Suprapubic skin (tissue), 4 donors: ENCODE measurements at regions not wholly inside any gene's neighbourhood (a gene's known extent, or its start where the extent isn't known, plus 50 kb on each side); places are given as distances from the start of the nearest gene placed in this dataset.
"Not testable (repeated sequence)": the region's sequence is repeated elsewhere in the genome, so short reads cannot be mapped to it uniquely, and the experiment has no call there.

Experiments
- DNase-seq, 2 donors: peaks; one replicate each; pipeline ENCODE4 v3.0.0-alpha.2; 2019; ENCODE audit warnings: low spot score in 2 of 2
- H3K27ac ChIP-seq: fragments of 200-600 bp; sonication (generic); one replicate; pipeline ENCODE4 v1.5.1; 2019
- H3K27me3 ChIP-seq: fragments of 200-600 bp; sonication (generic); one replicate; pipeline ENCODE4 v1.5.1; 2019
- H3K36me3 ChIP-seq: fragments of 200-600 bp; sonication (generic); one replicate; pipeline ENCODE4 v1.5.1; 2019
- H3K4me1 ChIP-seq: fragments of 200-600 bp; sonication (generic); one replicate; pipeline ENCODE4 v1.5.1; 2019
- H3K4me3 ChIP-seq: fragments of 200-600 bp; sonication (generic); one replicate; pipeline ENCODE4 v1.5.1; 2019; ENCODE audit warnings: mild to moderate bottlenecking
- H3K9me3 ChIP-seq: fragments of 200-600 bp; sonication (generic); one replicate; pipeline ENCODE4 v1.5.1; 2019
- EP300 ChIP-seq: sonication (generic); formaldehyde crosslinking; IDR thresholded peaks from one replicate; pipeline ENCODE4 v1.6.1; 2017; ENCODE audit warnings: antibody characterized with exemption
- POLR2A ChIP-seq, 2 donors: fragments of 450-650 bp; IDR thresholded peaks; one replicate each; pipeline ENCODE4 v1.6.1; 2017; ENCODE audit warnings: antibody characterized with exemption in 2 of 2, mild to moderate bottlenecking in 2 of 2, moderate library complexity in 2 of 2
- POLR2AphosphoS5 ChIP-seq, 3 donors: sonication (generic); formaldehyde crosslinking; IDR thresholded peaks; one replicate each; pipeline ENCODE4 v1.6.1; 2017; ENCODE audit warnings: antibody characterized with exemption in 3 of 3
- WGBS: methylation state at CpG from one replicate; pipeline ENCODE4 v1.1.5; 2018; 5-methylcytosine and 5-hydroxymethylcytosine counted together
- TF ChIP-seq, protein P1 (sequence below), 2 donors: fragments of 200-600 bp in 1 of 2; fragments of 450-650 bp in 1 of 2; sonication (generic) in 1 of 2; IDR thresholded peaks; one replicate each; pipeline ENCODE4 v1.5.1; 2016 to 2019; ENCODE audit warnings: antibody characterized with exemption in 2 of 2, mild to moderate bottlenecking in 1 of 2, moderate library complexity in 1 of 2

DNA sequence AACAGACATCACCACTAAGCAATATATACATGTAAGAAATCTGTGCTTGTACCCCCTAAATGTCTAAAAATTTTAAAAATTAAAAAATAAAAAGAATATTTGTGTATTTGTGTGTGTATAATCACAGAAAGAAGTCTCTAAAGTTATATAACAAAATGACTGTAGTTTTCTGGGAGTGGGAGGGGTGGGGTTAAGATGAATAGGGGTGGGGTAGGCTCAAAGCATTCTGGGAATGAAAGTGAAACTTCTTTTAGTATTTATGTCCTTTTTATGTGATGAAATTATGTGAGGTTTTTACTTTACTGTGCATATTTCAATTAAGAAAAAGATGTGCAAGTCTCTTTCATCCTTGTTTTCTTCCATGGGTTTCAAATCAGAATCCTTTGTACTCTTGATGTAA, 65.3 kb downstream of the FASLG start:
- Histone ChIP-seq H3K27me3 (no peaks in the 10 kb centered on the region), H3K4me3 (no peak overlapping the region), H3K4me1 (peaks cover 6% of the 10 kb centered on the region), H3K36me3 (no peaks in the 10 kb centered on the region), H3K9me3 (no peaks in the 10 kb centered on the region), H3K27ac (no peak overlapping the region)
- no peak for DNase-seq
- TF ChIP-seq POLR2AphosphoS5 (IDR thresholded peaks at IDR 0.05) (no peak), POLR2A (IDR thresholded peaks at IDR 0.05) (no peak), EP300 (no peak)
- TF ChIP-seq, protein P1, sequence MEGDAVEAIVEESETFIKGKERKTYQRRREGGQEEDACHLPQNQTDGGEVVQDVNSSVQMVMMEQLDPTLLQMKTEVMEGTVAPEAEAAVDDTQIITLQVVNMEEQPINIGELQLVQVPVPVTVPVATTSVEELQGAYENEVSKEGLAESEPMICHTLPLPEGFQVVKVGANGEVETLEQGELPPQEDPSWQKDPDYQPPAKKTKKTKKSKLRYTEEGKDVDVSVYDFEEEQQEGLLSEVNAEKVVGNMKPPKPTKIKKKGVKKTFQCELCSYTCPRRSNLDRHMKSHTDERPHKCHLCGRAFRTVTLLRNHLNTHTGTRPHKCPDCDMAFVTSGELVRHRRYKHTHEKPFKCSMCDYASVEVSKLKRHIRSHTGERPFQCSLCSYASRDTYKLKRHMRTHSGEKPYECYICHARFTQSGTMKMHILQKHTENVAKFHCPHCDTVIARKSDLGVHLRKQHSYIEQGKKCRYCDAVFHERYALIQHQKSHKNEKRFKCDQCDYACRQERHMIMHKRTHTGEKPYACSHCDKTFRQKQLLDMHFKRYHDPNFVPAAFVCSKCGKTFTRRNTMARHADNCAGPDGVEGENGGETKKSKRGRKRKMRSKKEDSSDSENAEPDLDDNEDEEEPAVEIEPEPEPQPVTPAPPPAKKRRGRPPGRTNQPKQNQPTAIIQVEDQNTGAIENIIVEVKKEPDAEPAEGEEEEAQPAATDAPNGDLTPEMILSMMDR (IDR thresholded peaks at IDR 0.05), result no peak

DNA sequence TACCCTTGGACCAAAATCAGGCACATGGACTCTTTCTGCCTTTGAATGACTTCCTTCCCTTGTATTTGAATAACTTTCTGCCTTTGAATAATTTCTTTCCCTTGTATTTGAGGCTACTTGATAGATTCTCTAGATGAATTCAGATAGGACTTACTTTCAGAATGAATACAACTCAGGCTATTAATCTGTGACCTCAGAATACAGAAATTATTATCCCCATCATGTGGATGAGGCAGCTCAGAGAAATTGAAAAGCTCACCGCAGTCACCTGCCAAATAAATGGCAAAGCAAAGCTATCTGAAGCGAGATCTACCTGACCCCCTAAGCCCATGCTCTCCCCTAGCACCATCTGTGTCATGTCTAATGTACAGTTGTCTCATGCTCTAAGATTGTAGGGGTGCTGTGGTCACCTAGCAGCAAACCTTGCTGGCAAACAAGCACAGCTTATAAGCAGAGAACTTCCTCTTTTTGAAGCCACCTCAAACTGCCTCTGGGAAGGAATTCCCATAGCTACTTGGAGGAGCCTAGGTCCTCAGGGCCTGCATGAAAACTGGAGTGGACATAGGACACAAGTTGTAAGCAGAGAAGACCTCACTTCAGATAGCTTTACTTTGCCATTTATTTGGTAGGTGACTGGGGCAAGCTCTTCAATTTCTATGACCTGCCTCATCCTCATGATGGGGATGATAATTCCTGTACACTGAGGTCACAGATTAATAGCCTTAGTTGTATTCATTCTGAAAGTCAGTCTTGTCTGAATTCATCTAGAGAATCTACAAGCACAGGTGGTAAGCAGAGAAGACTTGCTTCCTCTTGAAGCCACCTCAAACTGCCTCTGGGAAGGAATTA, 66.1 kb downstream of the FASLG start:
- no peaks in the 10 kb centered on the region for H3K4me1 ChIP-seq

DNA sequence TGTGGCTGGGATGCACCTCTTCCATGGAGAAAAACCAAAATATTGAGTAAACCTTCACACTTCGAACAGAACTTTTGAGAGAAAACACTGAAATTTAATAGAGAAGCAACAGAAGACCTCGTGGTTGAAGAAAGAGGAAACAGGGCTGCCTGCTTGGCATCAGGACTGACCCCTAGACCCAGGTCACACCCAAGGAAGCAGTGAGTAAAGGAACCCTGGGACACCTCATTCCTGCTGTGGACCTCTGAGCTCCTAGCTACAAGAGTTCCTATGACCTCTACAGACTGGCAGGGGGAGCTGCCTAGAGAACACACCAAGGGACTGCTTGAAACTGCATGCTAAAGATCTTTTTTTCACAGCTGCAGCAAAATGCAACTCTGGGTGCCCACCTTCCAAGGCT, 67.8 kb downstream of the FASLG start:
- H3K27me3 ChIP-seq, result no peaks in the 10 kb centered on the region
- no peaks in the 10 kb centered on the region for H3K9me3 ChIP-seq
- TF ChIP-seq POLR2A (IDR thresholded peaks at IDR 0.05) (no peak), EP300 (no peak), POLR2AphosphoS5 (IDR thresholded peaks at IDR 0.05) (no peak)
- TF ChIP-seq, protein P1 (IDR thresholded peaks at IDR 0.05), result no peak
- H3K36me3 ChIP-seq, result no peaks in the 10 kb centered on the region
- WGBS, result 74% methylated on average over 2 of the region's 2 CpGs
- H3K4me3 ChIP-seq, result no peak overlapping the region
- H3K4me1 ChIP-seq, result no peaks in the 10 kb centered on the region
- H3K27ac ChIP-seq, result no peak overlapping the region
- no peak for DNase-seq

More for the DNA sequence above, 66.1 kb downstream of the FASLG start:
- TF ChIP-seq POLR2A (IDR thresholded peaks at IDR 0.05), result no peak
- TF ChIP-seq EP300, result no peak
- no peak for TF ChIP-seq POLR2AphosphoS5 (IDR thresholded peaks at IDR 0.05)
- TF ChIP-seq, protein P1 (IDR thresholded peaks at IDR 0.05), result no peak
- DNase-seq, result no peak
- no peaks in the 10 kb centered on the region for H3K9me3 ChIP-seq
- no peak overlapping the region for H3K4me3 ChIP-seq
- H3K36me3 ChIP-seq, result no peaks in the 10 kb centered on the region
- no peak overlapping the region for H3K27ac ChIP-seq
- H3K27me3 ChIP-seq, result no peaks in the 10 kb centered on the region
- WGBS, result 97% methylated on average over 2 of the region's 2 CpGs

DNA sequence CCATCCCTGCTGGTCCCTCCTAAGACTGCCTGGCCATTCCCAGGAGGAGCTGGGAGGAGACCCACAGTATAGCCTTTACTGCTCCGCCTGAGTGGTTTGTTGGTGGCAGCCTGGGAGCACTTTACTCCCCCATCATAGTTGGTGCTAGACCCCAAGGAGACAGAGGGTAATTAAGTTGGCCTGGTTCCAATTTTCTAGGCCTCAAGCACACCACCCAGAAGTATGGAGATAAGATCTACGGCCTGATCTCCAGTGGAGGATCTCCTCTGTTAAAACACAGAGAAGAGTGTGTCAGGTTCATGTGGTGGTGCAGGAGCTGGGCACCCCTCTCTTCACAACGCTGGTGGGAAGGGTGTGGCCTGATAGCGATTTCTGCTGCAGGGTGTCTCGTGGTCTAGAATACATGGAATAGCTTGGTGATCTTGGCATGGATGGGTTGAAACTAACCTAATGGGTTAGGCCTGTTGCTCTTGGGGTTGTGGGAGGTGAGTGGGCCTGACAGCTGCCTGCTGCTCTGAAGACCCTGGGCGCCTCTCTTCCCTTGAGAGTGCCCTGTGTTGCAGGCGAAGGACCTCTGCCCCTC, 68.5 kb downstream of the FASLG start:
- TF ChIP-seq EP300 (no peak), POLR2A (IDR thresholded peaks at IDR 0.05) (no peak), POLR2AphosphoS5 (IDR thresholded peaks at IDR 0.05) (no peak)
- TF ChIP-seq, protein P1 (IDR thresholded peaks at IDR 0.05), result no peak
- whole genome bisulfite sequencing, result 79% methylated on average over 7 of the region's 7 CpGs

DNA sequence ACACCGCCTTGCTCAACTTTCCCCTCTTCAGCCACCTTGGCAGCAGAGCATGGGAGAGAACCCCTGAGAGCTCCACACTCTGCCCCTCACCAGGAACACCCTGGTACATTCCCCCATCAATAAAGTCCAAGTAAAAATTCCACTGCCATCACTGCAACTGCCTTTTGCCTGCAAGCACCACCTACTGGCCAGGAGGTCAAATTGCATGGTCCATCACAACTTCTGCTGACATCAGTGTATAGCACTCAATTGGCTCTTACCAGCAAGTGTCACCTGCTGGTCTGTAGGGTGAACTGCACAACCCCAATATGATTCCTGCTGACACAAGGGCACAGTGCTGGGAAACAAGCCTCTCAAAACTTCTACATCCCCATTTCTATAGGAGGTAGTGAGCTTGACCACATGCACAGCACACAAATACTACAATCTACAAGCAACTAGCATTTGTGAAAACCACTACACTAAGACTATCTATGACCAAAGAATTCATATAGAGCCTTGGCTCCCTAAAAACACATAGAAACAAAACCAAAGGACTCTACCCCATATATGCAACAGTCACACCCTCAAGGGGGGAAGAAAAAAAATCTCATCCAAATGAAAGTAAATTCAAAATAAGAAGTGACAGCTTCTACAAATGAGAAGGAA, 69.2 kb downstream of the FASLG start:
- Histone ChIP-seq H3K27ac (no peak overlapping the region), H3K36me3 (no peaks in the 10 kb centered on the region), H3K9me3 (no peaks in the 10 kb centered on the region), H3K4me3 (no peak overlapping the region), H3K4me1 (no peaks in the 10 kb centered on the region), H3K27me3 (no peaks in the 10 kb centered on the region)
- DNase-seq, result no peak
- WGBS, result 100% methylated on average over 1 of the region's 1 CpG
- no peak for TF ChIP-seq POLR2A (IDR thresholded peaks at IDR 0.05)
- TF ChIP-seq, protein P1 (IDR thresholded peaks at IDR 0.05), result peak in 1 of 2 donors; percentile 31

More for the DNA sequence above, 68.5 kb downstream of the FASLG start:
- Histone ChIP-seq H3K27me3 (no peaks in the 10 kb centered on the region), H3K36me3 (no peaks in the 10 kb centered on the region), H3K27ac (no peak overlapping the region), H3K9me3 (no peaks in the 10 kb centered on the region), H3K4me1 (no peaks in the 10 kb centered on the region), H3K4me3 (no peak overlapping the region)
- DNase-seq, result no peak

DNA sequence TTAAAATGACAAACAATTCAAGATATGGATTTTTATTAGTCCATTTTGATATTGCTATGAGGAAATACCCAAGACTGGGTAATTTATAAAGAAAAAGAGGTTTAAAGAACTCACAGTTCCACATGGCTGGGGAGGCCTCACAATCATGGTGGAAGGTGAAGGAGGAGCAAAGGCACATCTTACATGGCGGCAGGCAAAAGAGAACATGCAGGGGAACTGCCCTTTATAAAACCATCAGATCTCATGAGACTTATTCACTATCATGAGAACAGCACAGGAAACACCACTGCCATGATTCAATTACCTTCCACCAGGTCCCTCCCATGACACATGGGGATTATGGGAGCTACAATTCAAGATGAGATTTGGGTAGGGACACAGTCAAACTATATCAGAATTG, 69.8 kb downstream of the FASLG start:
- H3K9me3 ChIP-seq, H3K4me1 ChIP-seq, H3K4me3 ChIP-seq, H3K27me3 ChIP-seq, H3K36me3 ChIP-seq, H3K27ac ChIP-seq, DNase-seq: not testable (repeated sequence)
- WGBS, result 87% methylated on average over 1 of the region's 1 CpG
